ENCODE measurements at regions not wholly inside any gene's neighbourhood (a gene's known extent, or its start where the extent isn't known, plus 50 kb on each side); places are given as distances from the start of the nearest gene placed in this dataset.

DNA sequence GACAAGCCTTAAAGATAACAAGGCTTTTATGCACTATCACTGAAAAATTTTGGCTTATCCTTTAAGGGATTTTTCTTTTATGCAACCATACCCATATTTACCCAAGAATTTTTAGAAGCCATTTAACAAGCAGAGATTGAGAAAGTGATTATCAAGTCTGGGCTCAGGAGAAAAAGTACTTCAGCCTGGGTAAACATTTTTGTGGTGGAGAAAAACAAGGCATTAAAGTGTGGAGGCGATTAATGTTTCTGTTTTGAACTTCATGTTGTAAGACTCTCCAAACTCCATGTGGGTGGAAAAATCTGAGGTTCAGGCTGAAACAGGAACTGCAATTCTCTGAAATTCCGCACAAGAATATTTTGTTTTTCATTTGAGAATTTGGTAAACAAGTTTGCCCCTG is 260.4 kb upstream of the KCNMB2 start:
- no peaks in the 10 kb centered on the region for H3K9me2 ChIP-seq (ENCODE audit: insufficient read depth, low read length)
- TF ChIP-seq SMC3 (conservative IDR thresholded peaks at IDR 0.05; ENCODE audit: poor library complexity) (no peak), POLR2AphosphoS5 (IDR thresholded peaks at IDR 0.05) (no peak), RAD21 (conservative IDR thresholded peaks at IDR 0.05) (no peak), EZH2 (IDR thresholded peaks at IDR 0.05; ENCODE audit: borderline replicate concordance, insufficient read depth, low read length, poor library complexity, severe bottlenecking) (no peak), MXI1 (conservative IDR thresholded peaks at IDR 0.05; ENCODE audit: poor library complexity, severe bottlenecking) (no peak), TAF1 (IDR thresholded peaks at IDR 0.05; ENCODE audit: low read depth) (no peak)
- TF ChIP-seq, protein P1, sequence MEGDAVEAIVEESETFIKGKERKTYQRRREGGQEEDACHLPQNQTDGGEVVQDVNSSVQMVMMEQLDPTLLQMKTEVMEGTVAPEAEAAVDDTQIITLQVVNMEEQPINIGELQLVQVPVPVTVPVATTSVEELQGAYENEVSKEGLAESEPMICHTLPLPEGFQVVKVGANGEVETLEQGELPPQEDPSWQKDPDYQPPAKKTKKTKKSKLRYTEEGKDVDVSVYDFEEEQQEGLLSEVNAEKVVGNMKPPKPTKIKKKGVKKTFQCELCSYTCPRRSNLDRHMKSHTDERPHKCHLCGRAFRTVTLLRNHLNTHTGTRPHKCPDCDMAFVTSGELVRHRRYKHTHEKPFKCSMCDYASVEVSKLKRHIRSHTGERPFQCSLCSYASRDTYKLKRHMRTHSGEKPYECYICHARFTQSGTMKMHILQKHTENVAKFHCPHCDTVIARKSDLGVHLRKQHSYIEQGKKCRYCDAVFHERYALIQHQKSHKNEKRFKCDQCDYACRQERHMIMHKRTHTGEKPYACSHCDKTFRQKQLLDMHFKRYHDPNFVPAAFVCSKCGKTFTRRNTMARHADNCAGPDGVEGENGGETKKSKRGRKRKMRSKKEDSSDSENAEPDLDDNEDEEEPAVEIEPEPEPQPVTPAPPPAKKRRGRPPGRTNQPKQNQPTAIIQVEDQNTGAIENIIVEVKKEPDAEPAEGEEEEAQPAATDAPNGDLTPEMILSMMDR (IDR thresholded peaks at IDR 0.05; ENCODE audit: poor library complexity, severe bottlenecking), result no peak
- no peak overlapping the region for H2AFZ ChIP-seq (ENCODE audit: low read depth, low read length)
- no peaks in the 10 kb centered on the region for H3K9me3 ChIP-seq (ENCODE audit: low read length)
- no peaks in the 10 kb centered on the region for H3K79me2 ChIP-seq (replicated peaks; ENCODE audit: insufficient read depth, low read length)
- no peaks in the 10 kb centered on the region for H3F3A ChIP-seq (ENCODE audit: insufficient read depth, low read length, poor library complexity, severe bottlenecking)
- no peak overlapping the region for H3K27ac ChIP-seq (ENCODE audit: low read length)
- no peak overlapping the region for H3K4me3 ChIP-seq (ENCODE audit: low read length)
- H4K20me1 ChIP-seq (ENCODE audit: insufficient read depth), result no peaks in the 10 kb centered on the region
- H3K36me3 ChIP-seq (ENCODE audit: insufficient read depth, low read length), result no peaks in the 10 kb centered on the region
- H3K9ac ChIP-seq (ENCODE audit: low read length), result no peak overlapping the region
- H3K27me3 ChIP-seq (ENCODE audit: insufficient read depth, low read depth, low read length), result no peaks in the 10 kb centered on the region
- H3K4me2 ChIP-seq (ENCODE audit: low read length), result no peak overlapping the region

DNA sequence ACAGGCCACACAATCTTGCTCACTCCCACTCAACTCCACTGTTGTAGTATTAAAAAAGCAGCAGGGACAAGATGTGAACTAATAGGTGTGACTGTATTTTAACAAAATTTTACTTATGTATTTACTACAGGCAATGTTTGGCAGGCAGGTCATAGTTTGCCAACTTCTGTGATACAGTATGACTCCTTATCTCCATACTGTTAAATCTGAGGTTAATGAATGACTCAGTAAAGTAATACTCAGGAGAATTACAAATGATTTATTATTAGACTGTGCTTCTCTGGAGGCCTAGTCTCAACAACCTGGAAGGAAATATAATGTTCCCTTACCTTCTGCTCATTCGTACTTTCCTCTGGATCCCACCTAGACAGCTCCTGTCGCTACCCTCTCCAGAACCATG is 258.6 kb upstream of the KCNMB2 start:
- no peak for TF ChIP-seq EZH2 (IDR thresholded peaks at IDR 0.05; ENCODE audit: borderline replicate concordance, insufficient read depth, low read length, poor library complexity, severe bottlenecking)
- TF ChIP-seq MXI1 (conservative IDR thresholded peaks at IDR 0.05; ENCODE audit: poor library complexity, severe bottlenecking), result no peak
- no peak for TF ChIP-seq SMC3 (conservative IDR thresholded peaks at IDR 0.05; ENCODE audit: poor library complexity)
- TF ChIP-seq, protein P1 (IDR thresholded peaks at IDR 0.05; ENCODE audit: poor library complexity, severe bottlenecking), result no peak
- TF ChIP-seq, protein P2, sequence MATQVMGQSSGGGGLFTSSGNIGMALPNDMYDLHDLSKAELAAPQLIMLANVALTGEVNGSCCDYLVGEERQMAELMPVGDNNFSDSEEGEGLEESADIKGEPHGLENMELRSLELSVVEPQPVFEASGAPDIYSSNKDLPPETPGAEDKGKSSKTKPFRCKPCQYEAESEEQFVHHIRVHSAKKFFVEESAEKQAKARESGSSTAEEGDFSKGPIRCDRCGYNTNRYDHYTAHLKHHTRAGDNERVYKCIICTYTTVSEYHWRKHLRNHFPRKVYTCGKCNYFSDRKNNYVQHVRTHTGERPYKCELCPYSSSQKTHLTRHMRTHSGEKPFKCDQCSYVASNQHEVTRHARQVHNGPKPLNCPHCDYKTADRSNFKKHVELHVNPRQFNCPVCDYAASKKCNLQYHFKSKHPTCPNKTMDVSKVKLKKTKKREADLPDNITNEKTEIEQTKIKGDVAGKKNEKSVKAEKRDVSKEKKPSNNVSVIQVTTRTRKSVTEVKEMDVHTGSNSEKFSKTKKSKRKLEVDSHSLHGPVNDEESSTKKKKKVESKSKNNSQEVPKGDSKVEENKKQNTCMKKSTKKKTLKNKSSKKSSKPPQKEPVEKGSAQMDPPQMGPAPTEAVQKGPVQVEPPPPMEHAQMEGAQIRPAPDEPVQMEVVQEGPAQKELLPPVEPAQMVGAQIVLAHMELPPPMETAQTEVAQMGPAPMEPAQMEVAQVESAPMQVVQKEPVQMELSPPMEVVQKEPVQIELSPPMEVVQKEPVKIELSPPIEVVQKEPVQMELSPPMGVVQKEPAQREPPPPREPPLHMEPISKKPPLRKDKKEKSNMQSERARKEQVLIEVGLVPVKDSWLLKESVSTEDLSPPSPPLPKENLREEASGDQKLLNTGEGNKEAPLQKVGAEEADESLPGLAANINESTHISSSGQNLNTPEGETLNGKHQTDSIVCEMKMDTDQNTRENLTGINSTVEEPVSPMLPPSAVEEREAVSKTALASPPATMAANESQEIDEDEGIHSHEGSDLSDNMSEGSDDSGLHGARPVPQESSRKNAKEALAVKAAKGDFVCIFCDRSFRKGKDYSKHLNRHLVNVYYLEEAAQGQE (IDR thresholded peaks at IDR 0.05; ENCODE audit: borderline replicate concordance), result no peak
- no peak for TF ChIP-seq EP300 (conservative IDR thresholded peaks at IDR 0.05; ENCODE audit: poor library complexity, severe bottlenecking)
- TF ChIP-seq TAF1 (IDR thresholded peaks at IDR 0.05; ENCODE audit: low read depth), result no peak
- no peak for TF ChIP-seq POLR2AphosphoS5 (IDR thresholded peaks at IDR 0.05)
- TF ChIP-seq RAD21 (conservative IDR thresholded peaks at IDR 0.05), result no peak
- no peaks in the 10 kb centered on the region for H3F3A ChIP-seq (ENCODE audit: insufficient read depth, low read length, poor library complexity, severe bottlenecking)
- H3K4me2 ChIP-seq (ENCODE audit: low read length), result no peak overlapping the region
- no peak overlapping the region for H3K27ac ChIP-seq (ENCODE audit: low read length)
- no peaks in the 10 kb centered on the region for H3K9me2 ChIP-seq (ENCODE audit: insufficient read depth, low read length)
- H3K4me3 ChIP-seq (ENCODE audit: low read length), result no peak overlapping the region
- no peaks in the 10 kb centered on the region for H3K36me3 ChIP-seq (ENCODE audit: insufficient read depth, low read length)
- no peaks in the 10 kb centered on the region for H3K27me3 ChIP-seq (ENCODE audit: insufficient read depth, low read depth, low read length)
- H3K79me2 ChIP-seq (replicated peaks; ENCODE audit: insufficient read depth, low read length), result no peaks in the 10 kb centered on the region
- no peak overlapping the region for H2AFZ ChIP-seq (ENCODE audit: low read depth, low read length)
- H3K9me3 ChIP-seq (ENCODE audit: low read length), result no peaks in the 10 kb centered on the region
- H4K20me1 ChIP-seq (ENCODE audit: insufficient read depth), result no peaks in the 10 kb centered on the region
- no peak overlapping the region for H3K9ac ChIP-seq (ENCODE audit: low read length)

Measured in neural cell (in vitro differentiated cells).